Lung (tissue), 11 donors: ENCODE measurements at regions not wholly inside any gene's neighbourhood (a gene's known extent, or its start where the extent isn't known, plus 50 kb on each side); places are given as distances from the start of the nearest gene placed in this dataset.

Experiments used
- ATAC-seq: fragments of 200-7000 bp; cut with Tn5 transposase; one replicate; pipeline ENCODE4 v1.9.1; 2020; ENCODE audit warnings: moderate number of reproducible peaks; ENCODE audit not compliant: insufficient read depth, low FRiP score
- DNase-seq, 3 donors: peaks; one replicate each; pipeline ENCODE4 v3.0.0-alpha.2; 2013 to 2017
- H3K27ac ChIP-seq, 2 donors: one replicate each; pipeline ENCODE4 v1.5.1; 2013; ENCODE audit warnings: mild to moderate bottlenecking in 2 of 2, moderate library complexity in 2 of 2, control low read depth in 1 of 2, inconsistent platforms in 1 of 2, low read depth in 1 of 2, low read length in 1 of 2
- H3K27me3 ChIP-seq, 3 donors: one replicate each; pipeline ENCODE4 v1.5.1; 2013; ENCODE audit warnings: low read length in 2 of 3; ENCODE audit not compliant: control insufficient read depth in 3 of 3, insufficient read depth in 3 of 3
- H3K36me3 ChIP-seq, 4 donors: one replicate each; pipeline ENCODE4 v1.5.1; 2013; ENCODE audit warnings: low read length in 4 of 4, mild to moderate bottlenecking in 1 of 4, moderate library complexity in 1 of 4; ENCODE audit not compliant: control insufficient read depth in 4 of 4, insufficient read depth in 4 of 4
- H3K4me1 ChIP-seq, 5 donors: one replicate each; pipeline ENCODE4 v1.5.1; 2013; ENCODE audit warnings: low read length in 5 of 5, mild to moderate bottlenecking in 2 of 5, moderate library complexity in 1 of 5; ENCODE audit not compliant: control insufficient read depth in 5 of 5, insufficient read depth in 5 of 5
- H3K4me3 ChIP-seq: one replicate; pipeline ENCODE4 v1.5.1; 2013; ENCODE audit warnings: mild to moderate bottlenecking, control low read depth, moderate library complexity
- H3K9ac ChIP-seq, 2 donors: one replicate each; pipeline ENCODE4 v1.5.1; 2013; ENCODE audit warnings: low read length in 2 of 2, control low read depth in 1 of 2; ENCODE audit not compliant: insufficient read depth in 1 of 2
- H3K9me3 ChIP-seq, 4 donors: one replicate each; pipeline ENCODE4 v1.5.1; 2013; ENCODE audit warnings: low read length in 3 of 4, mild to moderate bottlenecking in 1 of 4, moderate library complexity in 1 of 4; ENCODE audit not compliant: control insufficient read depth in 4 of 4, insufficient read depth in 3 of 4
- CTCF ChIP-seq: IDR thresholded peaks from 2 replicates; pipeline ENCODE4 v1.5.1; 2012; ENCODE audit warnings: mild to moderate bottlenecking; ENCODE audit errors: control extremely low read depth, extremely low read depth
- WGBS, 2 donors: extraction: QIAGEN DNeasy Blood & Tissue Kit; methylation state at CpG; one replicate each; pipeline ENCODE4 v1.1.7; 2013; 5-methylcytosine and 5-hydroxymethylcytosine counted together
- donor health status: control.
- donor health status: control.
- donor health status: Bipolar disorder and iron deficiency.
- donor health status: healthy.
- donor health status: DM: yes; HTN: yes; CAD: no.

DNA sequence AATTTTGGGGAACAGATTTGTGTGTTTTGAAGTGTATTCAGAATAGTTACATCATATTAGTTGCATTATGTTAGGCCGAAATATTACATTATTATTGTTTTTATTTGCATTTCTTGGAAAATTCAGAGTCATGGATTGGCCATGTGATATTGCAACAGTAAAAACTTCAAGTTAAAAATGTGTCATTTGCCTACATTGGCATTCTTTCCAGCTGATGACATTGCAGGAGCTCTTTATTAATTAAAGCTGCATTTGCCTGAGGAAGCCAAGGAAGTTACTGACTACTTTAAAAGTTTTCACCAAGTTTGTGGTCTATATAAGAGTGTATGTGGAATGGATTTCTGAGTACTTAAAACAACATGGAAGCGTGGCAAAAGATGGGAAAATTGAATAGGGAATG, 726.4 kb upstream of the SGO1 start:
- Histone ChIP-seq H3K4me1 (no peaks in the 10 kb centered on the region), H3K4me3 (no peak overlapping the region), H3K36me3 (no peaks in the 10 kb centered on the region), H3K27ac (no peak overlapping the region), H3K9me3 (peaks cover 0 to 3% (median 0%) of the 10 kb centered on the region in 4 donors), H3K27me3 (no peaks in the 10 kb centered on the region), H3K9ac (no peak overlapping the region)
- no peak for TF ChIP-seq CTCF
- DNase-seq (no peak), ATAC-seq (no peak)
- WGBS, 2 donors, result 74 to 82% methylated on average over 2 of the region's 2 CpGs

DNA sequence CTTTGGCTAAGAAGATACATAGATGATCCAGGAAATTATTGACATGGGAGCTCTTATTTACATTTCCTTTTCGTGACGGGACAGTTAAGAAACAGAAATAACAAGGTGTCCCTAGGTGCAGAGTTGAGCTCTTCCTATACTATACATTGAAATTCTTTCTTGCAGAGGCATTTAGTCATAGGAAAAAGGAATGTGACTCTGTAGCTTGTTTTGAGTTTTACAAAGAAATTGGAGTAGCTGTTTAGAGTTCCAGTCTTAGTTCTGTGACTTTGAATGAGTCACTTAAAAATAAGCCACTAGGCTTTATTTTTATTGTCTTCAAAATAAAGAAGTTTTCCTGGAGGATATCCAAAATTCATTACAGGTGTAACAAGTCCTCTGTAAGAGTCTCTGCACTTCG, 723.5 kb upstream of the SGO1 start:
- H3K4me1 ChIP-seq, result no peaks in the 10 kb centered on the region
- WGBS, 2 donors, result 73 to 76% methylated on average over 3 of the region's 3 CpGs
- no peak for DNase-seq
- no peak overlapping the region for H3K27ac ChIP-seq
- H3K9ac ChIP-seq, result no peak overlapping the region
- no peaks in the 10 kb centered on the region for H3K36me3 ChIP-seq
- H3K27me3 ChIP-seq, result no peaks in the 10 kb centered on the region
- no peaks in the 10 kb centered on the region for H3K9me3 ChIP-seq
- no peak for ATAC-seq
- no peak for TF ChIP-seq CTCF
- no peak overlapping the region for H3K4me3 ChIP-seq

DNA sequence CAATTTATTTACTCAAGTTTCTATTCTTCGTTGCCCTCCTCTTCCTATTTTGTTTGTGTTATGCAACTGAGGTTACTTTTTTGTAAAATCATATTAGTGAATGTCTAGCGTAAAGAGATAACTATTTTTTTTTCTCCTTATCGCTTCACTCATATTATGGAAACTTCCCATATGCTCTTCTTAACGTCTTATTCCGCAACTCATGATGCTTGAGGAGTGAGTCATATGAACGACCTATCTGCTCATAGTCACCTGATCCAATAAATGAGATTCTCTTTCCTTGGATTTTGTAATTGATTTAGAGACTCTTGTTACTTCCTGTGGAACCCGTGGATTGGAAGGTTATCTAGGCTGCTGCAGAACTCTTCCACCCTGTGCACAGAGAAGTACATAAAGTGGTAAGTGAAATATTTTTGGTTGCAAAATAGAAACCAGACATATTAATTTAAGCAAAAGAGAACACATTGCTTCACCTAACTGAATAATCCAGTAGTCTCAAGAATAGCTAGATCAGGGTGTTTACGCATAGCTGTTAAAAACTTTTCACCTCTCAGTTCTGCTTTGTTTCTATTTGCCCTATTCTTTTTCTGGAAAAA, 719.3 kb upstream of the SGO1 start:
- Histone ChIP-seq H3K4me3 (no peak overlapping the region), H3K27ac (no peak overlapping the region), H3K9ac (no peak overlapping the region), H3K9me3 (no peaks in the 10 kb centered on the region), H3K4me1 (no peaks in the 10 kb centered on the region), H3K27me3 (no peaks in the 10 kb centered on the region), H3K36me3 (no peaks in the 10 kb centered on the region)
- DNase-seq (no peak), ATAC-seq (no peak)
- WGBS, 2 donors, result 67 to 76% methylated on average over 8 of the region's 8 CpGs
- no peak for TF ChIP-seq CTCF

DNA sequence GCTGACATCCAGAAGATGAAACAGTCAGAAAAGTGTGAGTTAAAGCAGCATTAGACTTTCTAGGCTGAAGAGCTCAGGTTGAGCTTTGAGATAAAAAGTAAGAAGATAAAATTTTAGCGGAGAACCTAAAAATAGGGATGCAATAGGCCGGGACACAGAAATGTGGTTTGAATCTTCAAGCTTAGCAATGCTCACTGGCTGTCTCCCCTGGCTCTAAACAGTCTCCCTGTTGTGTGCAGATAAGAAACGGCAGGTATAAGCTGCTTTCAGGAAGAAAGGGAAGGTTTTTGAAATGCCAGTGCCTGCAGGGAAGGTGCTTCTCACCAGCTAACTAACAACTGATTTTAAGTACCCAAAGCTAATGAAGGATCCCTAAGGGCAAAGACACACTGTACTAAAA, 718.7 kb upstream of the SGO1 start:
- Histone ChIP-seq H3K9me3 (no peaks in the 10 kb centered on the region), H3K4me1 (no peaks in the 10 kb centered on the region), H3K36me3 (no peaks in the 10 kb centered on the region), H3K9ac (no peak overlapping the region), H3K27ac (no peak overlapping the region), H3K27me3 (no peaks in the 10 kb centered on the region), H3K4me3 (no peak overlapping the region)
- DNase-seq, result no peak
- no peak for TF ChIP-seq CTCF
- WGBS, 2 donors, result 54 to 60% methylated on average over 3 of the region's 3 CpGs
- no peak for ATAC-seq
